ENCODE measurements at regions not wholly inside any gene's neighbourhood (a gene's known extent, or its start where the extent isn't known, plus 50 kb on each side); places are given as distances from the start of the nearest gene placed in this dataset.

DNA sequence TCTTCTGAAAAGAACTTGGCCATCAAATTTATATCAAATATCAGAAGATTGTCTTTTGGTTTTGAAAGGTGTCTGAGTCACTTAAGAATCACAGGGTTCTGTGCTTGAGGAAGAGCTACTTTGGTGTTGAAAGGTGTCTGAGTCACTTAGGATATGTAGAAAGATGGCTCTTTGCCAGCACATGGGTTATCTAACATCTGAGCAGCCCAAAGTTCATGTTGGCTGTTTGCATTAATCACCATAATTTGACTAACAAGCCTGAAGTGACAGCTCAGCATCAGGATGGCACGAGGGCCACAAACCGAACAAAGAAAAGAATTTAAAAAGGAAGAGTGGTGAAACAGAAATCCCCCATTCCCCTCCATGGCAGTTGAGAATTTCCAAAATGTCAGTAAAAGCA, 190.5 kb upstream of the CMC1 start:
- TF ChIP-seq, protein P1, sequence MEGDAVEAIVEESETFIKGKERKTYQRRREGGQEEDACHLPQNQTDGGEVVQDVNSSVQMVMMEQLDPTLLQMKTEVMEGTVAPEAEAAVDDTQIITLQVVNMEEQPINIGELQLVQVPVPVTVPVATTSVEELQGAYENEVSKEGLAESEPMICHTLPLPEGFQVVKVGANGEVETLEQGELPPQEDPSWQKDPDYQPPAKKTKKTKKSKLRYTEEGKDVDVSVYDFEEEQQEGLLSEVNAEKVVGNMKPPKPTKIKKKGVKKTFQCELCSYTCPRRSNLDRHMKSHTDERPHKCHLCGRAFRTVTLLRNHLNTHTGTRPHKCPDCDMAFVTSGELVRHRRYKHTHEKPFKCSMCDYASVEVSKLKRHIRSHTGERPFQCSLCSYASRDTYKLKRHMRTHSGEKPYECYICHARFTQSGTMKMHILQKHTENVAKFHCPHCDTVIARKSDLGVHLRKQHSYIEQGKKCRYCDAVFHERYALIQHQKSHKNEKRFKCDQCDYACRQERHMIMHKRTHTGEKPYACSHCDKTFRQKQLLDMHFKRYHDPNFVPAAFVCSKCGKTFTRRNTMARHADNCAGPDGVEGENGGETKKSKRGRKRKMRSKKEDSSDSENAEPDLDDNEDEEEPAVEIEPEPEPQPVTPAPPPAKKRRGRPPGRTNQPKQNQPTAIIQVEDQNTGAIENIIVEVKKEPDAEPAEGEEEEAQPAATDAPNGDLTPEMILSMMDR (IDR thresholded peaks at IDR 0.05), result no peak
- TF ChIP-seq POLR2A (IDR thresholded peaks at IDR 0.05), result no peak
- no peak for TF ChIP-seq POLR2AphosphoS5 (IDR thresholded peaks at IDR 0.05)

All from prostate gland (tissue), 2 donors.